GM21381 (cell line): ENCODE measurements at regions not wholly inside any gene's neighbourhood (a gene's known extent, or its start where the extent isn't known, plus 50 kb on each side); places are given as distances from the start of the nearest gene placed in this dataset.
A peak's percentile ranks its signal among the peaks of the same experiment; 100 is the strongest.
"Not testable (repeated sequence)": the region's sequence is repeated elsewhere in the genome, so short reads cannot be mapped to it uniquely, and the experiment has no call there.

ENCODE experiments used
- ATAC-seq: cut with Tn5 transposase; IDR thresholded peaks from one replicate; pipeline ENCODE4 v1.9.1; 2021; ENCODE audit warnings: mild to moderate bottlenecking, moderate library complexity; ENCODE audit not compliant: unreplicated experiment

GRCh38 chr11:27244900-27245299 lies 118.1 kb downstream of the CCDC34 start:
- no peak for ATAC-seq

- no peak for ATAC-seq
These were observed 120.4 kb downstream of the CCDC34 start for GRCh38 chr11:27242591-27242990.

- no peak for ATAC-seq
These were observed 121.5 kb downstream of the CCDC34 start for GRCh38 chr11:27241311-27242122.

DNA sequence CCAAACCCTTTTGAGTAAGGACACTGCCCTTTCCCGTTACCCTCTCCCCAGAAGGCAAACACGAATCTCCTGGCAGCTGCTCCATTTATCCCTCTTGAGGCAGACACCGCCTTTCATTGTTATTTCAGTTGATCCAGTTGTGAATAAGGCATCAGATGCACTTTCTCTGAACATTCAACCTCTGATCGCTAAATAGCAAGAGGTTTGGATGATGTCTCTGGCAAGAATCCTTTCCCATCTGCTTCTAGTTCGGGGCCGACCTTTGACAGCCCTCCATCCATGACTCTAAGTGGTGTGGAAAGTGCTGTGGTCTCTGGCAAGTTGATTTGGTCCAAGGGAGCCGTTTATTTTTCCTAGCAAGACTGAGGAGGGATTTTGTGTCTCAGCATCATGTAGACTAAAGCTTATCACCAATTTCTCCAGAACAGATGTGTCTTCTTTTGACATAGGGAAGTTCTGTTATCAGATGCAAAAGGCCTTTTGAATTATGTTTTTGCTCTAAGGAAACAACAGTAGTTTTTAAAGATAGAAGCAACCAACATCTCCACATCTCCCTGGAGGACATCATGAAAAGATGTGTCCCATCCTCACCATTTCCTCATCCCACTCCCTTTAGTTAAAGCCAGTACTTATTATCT lies 123.6 kb downstream of the CCDC34 start:
- no peak for ATAC-seq

GRCh38 chr11:27238811-27239210 lies 124.2 kb downstream of the CCDC34 start:
- ATAC-seq: no peak

GRCh38 chr11:27237643-27238042 lies 125.4 kb downstream of the CCDC34 start:
- ATAC-seq: no peak

- no peak for ATAC-seq
These were observed 128.1 kb downstream of the CCDC34 start for GRCh38 chr11:27234961-27235360.

DNA sequence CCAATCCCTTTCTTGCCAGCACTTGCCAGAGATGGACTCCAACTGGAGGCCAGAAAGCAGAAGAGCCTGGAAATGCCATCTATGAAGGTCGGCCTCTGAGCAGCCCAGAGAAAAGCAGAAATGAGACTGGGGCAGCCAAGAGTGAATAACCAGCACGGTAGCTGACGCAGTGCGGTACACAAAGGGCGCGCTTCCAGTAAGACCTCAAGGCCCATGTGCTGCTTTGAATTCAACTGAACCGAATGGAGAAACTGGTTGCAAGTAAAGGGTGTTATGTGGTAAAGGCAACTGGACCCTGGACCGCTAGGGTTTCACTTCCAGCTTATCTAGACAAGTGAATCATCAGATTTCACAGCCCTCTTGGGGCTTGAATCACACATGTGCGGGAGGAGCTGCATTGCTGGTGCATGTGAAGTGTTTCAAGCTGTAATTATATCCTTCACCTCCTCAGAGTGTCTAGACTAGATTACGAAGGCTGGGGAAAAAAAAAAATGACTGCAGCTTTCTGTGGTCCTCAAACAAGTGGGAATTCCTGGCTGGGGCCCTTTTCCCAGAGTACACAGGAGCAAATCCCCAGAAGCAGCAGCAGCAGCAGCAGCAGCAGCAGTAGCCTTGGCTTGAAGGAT lies 128.9 kb downstream of the CCDC34 start:
- peak; percentile 89 for ATAC-seq

DNA sequence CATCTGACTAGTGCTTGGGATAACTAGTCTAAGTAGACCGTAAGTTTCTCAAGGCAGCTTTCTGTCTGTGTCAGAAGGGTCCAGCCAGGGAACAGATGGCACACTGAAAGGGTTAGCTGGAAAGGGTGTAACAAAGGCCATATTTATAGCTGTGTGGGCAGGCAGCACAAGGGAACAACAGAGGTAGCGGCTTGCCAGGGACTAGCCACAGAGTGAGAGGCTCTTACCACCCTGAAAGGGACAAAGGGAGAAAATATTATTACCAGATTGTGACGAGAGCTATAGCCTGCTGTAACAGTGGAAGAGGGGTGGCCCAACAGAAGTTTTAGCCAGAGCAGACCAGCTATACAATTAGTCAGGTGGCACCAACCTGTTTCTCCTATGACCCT lies 129.4 kb downstream of the CCDC34 start:
- ATAC-seq: peak; percentile 13

- ATAC-seq: no peak
These were observed 131.5 kb downstream of the CCDC34 start for GRCh38 chr11:27231530-27231929.

- no peak for ATAC-seq
These were observed 132.8 kb downstream of the CCDC34 start for GRCh38 chr11:27230192-27230572.

DNA sequence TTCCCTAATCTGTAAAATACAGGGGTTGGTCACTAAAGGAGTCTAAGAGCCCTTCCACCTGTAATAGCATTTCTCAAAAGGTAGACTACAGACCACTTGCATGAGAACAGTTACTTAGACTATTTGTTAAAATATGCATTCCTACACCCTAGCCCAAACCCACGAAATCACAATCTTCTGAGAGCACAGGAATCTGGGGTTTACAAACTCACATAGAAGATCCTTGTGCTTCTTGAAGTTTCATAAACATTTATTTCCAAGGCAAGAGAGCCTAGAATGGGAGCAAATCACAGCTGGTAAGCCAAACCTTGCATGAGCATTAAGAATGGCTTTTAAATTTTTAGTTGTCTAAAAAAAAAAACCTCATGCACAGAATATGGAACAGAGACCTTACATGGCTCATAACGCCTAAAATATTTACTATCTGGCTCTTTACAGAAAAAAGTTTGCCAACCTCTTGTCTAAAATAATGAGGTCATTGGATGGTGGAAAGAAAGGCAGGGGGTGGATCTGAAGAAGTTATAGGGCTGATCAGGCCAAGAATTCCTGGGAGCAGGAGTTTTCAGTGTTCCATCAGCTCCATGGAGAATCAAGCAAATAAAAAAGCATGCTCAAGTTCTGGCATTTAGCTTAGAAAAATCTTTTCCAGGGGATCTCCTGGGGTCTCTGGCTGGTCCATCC lies 133.4 kb downstream of the CCDC34 start:
- no peak for ATAC-seq

DNA sequence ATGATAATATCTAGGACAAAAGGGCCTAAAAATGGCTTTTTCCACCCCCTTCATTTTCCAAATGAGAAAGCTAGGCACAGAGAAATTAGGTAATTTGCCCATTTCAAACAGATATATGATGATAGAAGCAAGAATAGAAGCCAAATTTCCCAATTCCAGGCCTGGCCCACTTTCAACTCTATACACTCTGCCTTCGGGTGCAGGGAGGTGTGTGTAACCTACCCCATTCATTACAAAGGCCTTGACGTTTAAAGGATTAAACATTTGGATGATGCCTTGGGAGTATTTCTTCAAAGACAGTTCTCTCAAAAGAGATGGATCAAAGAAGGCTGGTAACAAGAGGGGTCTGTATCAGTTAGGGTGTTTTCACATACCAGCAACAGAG lies 134.1 kb downstream of the CCDC34 start:
- ATAC-seq: no peak

- no peak for ATAC-seq
These were observed 134.6 kb downstream of the CCDC34 start for GRCh38 chr11:27228232-27228905.

- no peak for ATAC-seq
These were observed 135.3 kb downstream of the CCDC34 start for GRCh38 chr11:27227736-27228135.

DNA sequence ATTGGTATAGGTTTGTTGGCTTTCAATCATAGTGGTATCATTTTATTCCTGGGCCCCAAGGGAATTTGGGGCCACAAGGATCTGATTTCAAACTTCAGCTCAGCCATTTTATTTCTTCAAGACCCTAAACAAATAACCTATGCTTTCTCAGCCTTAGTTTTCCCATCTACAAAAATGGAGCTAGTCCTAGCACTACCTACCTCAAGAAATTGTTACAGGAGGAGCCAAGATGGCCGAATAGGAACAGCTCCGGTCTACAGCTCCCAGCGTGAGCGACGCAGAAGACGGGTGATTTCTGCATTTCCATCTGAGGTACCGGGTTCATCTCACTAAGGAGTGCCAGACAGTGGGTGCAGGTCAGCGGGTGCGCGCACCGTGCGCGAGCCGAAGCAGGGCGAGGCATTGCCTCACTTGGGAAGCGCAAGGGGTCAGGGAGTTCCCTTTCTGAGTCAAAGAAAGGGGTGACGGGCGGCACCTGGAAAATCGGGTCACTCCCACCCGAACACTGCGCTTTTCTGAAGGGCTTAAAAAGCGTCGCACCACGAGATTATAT lies 143.5 kb downstream of the CCDC34 start:
- ATAC-seq: not testable (repeated sequence)

DNA sequence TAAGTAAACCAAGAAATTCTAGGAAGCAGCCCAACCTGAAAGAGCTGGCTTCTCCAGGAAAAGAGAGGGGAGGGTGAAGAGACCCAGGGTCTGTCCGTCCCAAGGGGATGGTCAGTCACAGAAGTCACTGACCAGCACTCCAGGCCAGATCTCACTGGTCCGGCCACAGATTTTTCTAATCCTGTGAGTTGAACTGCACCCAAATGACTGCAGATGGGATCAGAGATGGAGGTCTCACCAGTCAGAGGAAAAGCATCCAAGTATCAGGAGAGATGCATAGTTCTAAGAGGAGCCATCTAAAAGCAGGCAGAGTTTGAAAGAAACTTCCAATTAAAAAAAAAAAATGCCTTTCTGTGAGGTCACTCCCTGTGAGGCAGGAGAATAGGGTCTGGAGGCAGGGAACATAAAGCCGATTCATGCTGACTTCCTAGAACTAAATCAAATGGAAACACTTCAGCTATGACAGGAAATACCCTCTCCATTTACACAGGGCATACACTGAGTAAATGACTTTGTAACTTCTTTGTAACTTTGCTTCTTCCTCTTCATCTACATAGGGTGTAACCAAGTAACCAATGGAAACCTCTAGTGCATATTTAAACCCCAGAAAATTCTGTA lies 144.5 kb downstream of the CCDC34 start:
- ATAC-seq: no peak

- ATAC-seq: no peak
These were observed 145.0 kb downstream of the CCDC34 start for GRCh38 chr11:27217948-27218420.

GRCh38 chr11:27217496-27217895 lies 145.5 kb downstream of the CCDC34 start:
- no peak for ATAC-seq
